DMS153 (cell line): ENCODE measurements at regions not wholly inside any gene's neighbourhood (a gene's known extent, or its start where the extent isn't known, plus 50 kb on each side); places are given as distances from the start of the nearest gene placed in this dataset.

Experiments used
- DNase-seq: peaks from one replicate; lab custom pipeline; 2025; lab: John Stamatoyannopoulos, UW

- DNase-seq = no peak
These were observed 100.2 kb downstream of the PERP start for GRCh38 chr6:138007014-138007472.

- no peak for DNase-seq
These were observed 98.4 kb downstream of the PERP start for GRCh38 chr6:138008791-138009190.

- DNase-seq = no peak
These were observed 95.8 kb downstream of the PERP start for GRCh38 chr6:138011413-138011812.

- DNase-seq = peak; percentile 50
These were observed 94.5 kb downstream of the PERP start for GRCh38 chr6:138012682-138013081.

GRCh38 chr6:138013959-138014358 is 93.3 kb downstream of the PERP start:
- peak; percentile 25 for DNase-seq

GRCh38 chr6:138017166-138017757 is 90.0 kb downstream of the PERP start:
- DNase-seq = no peak

- no peak for DNase-seq
These were observed 88.9 kb downstream of the PERP start for GRCh38 chr6:138018297-138018696.

- DNase-seq = no peak
These were observed 81.7 kb downstream of the PERP start for GRCh38 chr6:138025528-138025978.

GRCh38 chr6:138026342-138026741 is 80.9 kb downstream of the PERP start:
- no peak for DNase-seq

- peak; percentile 25 for DNase-seq
These were observed 78.3 kb downstream of the PERP start for GRCh38 chr6:138028893-138029292.

- no peak for DNase-seq
These were observed 76.3 kb downstream of the PERP start for GRCh38 chr6:138030872-138031271.

GRCh38 chr6:138031417-138031816 is 75.8 kb downstream of the PERP start:
- no peak for DNase-seq

GRCh38 chr6:138031850-138032249 is 75.4 kb downstream of the PERP start:
- no peak for DNase-seq

GRCh38 chr6:138032571-138032970 is 74.6 kb downstream of the PERP start:
- no peak for DNase-seq

- no peak for DNase-seq
These were observed 73.0 kb downstream of the PERP start for GRCh38 chr6:138034229-138034628.

GRCh38 chr6:138035070-138035469 is 72.1 kb downstream of the PERP start:
- DNase-seq = peak; percentile 85

GRCh38 chr6:138036111-138036510 is 71.1 kb downstream of the PERP start:
- peak; percentile 8 for DNase-seq

GRCh38 chr6:138037009-138037504 is 70.2 kb downstream of the PERP start:
- DNase-seq = peak; percentile 27

- DNase-seq = peak; percentile 24
These were observed 68.9 kb downstream of the PERP start for GRCh38 chr6:138038142-138038870.
